Activated T-cell treated with anti-CD3 and anti-CD28 coated beads, Interleukin-2, amount 50 U/mL, for 72 hours (primary cell): ENCODE measurements at regions not wholly inside any gene's neighbourhood (a gene's known extent, or its start where the extent isn't known, plus 50 kb on each side); places are given as distances from the start of the nearest gene placed in this dataset.
"Not testable (repeated sequence)": the region's sequence is repeated elsewhere in the genome, so short reads cannot be mapped to it uniquely, and the experiment has no call there.

Experiments
- ATAC-seq, 2 donors: fragments of 150-1000 bp; cut with Tn5 transposase; replicated peaks in 1 of 2; 2 replicates each; pipeline ENCODE4 v1.10.0; 2021; ENCODE audit warnings: moderate library complexity in 2 of 2, mild to moderate bottlenecking in 1 of 2
- DNase-seq, 2 donors: peaks; one replicate each; pipeline ENCODE4 v3.0.0; 2021 to 2022; ENCODE audit warnings: mixed read lengths in 1 of 2
- H3K27ac Mint-ChIP-seq: one replicate; pipeline ENCODE4 v1.8.0; 2022; ENCODE audit warnings: mild to moderate bottlenecking, moderate library complexity, mixed read lengths
- H3K27me3 Mint-ChIP-seq: one replicate; pipeline ENCODE4 v1.8.0; 2022; ENCODE audit warnings: low read depth, mixed read lengths
- H3K36me3 Mint-ChIP-seq, 2 donors: one replicate each; pipeline ENCODE4 v1.8.0; 2022; ENCODE audit warnings: mixed read lengths in 2 of 2, mild to moderate bottlenecking in 1 of 2; ENCODE audit not compliant: insufficient read depth in 2 of 2
- H3K4me1 Mint-ChIP-seq: one replicate; pipeline ENCODE4 v1.8.0; 2022; ENCODE audit warnings: low read depth, mixed read lengths
- H3K4me3 Mint-ChIP-seq, 2 donors: one replicate each; pipeline ENCODE4 v1.8.0; 2022; ENCODE audit warnings: mild to moderate bottlenecking in 2 of 2, mixed read lengths in 2 of 2, moderate library complexity in 2 of 2
- H3K9me3 Mint-ChIP-seq, 2 donors: one replicate each; pipeline ENCODE4 v1.8.0; 2022; ENCODE audit warnings: mixed read lengths in 2 of 2

DNA sequence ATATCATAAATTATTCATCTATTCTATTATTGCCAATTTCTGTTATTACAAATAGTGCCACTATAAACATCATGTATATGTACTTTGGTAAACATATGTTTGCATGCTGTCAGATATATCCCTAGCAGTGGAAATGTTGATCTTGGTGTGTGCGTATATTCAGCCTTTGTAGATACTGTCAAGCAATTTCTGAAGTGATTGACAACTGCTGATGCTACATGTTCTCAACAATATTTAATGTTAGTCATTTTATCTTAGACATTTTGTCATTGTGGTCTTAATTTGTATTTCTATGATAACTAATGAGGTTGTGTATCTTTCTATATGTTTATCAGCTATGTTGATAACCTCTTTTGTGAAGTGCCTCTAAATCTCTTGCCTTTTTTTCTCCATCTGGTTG is 186.5 kb upstream of the NRG3 start:
- Mint-ChIP-seq H3K4me3 (no peak overlapping the region), H3K36me3 (no peaks in the 10 kb centered on the region), H3K27me3 (no peaks in the 10 kb centered on the region), H3K4me1 (no peaks in the 10 kb centered on the region), H3K27ac (no peak overlapping the region), H3K9me3 (peaks cover 2 to 7% of the 10 kb centered on the region in 2 donors)
- ATAC-seq = no peak
- DNase-seq = no peak

GRCh38 chr10:81696609-81697388 is 178.2 kb upstream of the NRG3 start:
- peaks cover 16 to 29% of the 10 kb centered on the region in 2 donors for H3K9me3 Mint-ChIP-seq
- DNase-seq = no peak
- peaks cover 0 to 2% of the 10 kb centered on the region in 2 donors for H3K36me3 Mint-ChIP-seq
- no peaks in the 10 kb centered on the region for H3K4me1 Mint-ChIP-seq
- H3K27ac Mint-ChIP-seq = no peak overlapping the region
- H3K4me3 Mint-ChIP-seq = no peak overlapping the region
- no peaks in the 10 kb centered on the region for H3K27me3 Mint-ChIP-seq
- no peak for ATAC-seq

- DNase-seq (no peak), ATAC-seq (no peak)
- Mint-ChIP-seq H3K4me3 (no peak overlapping the region), H3K4me1 (peaks cover 10% of the 10 kb centered on the region), H3K36me3 (no peaks in the 10 kb centered on the region), H3K27me3 (no peaks in the 10 kb centered on the region), H3K27ac (no peak overlapping the region), H3K9me3 (peaks cover 0 to 10% of the 10 kb centered on the region in 2 donors)
Measured at GRCh38 chr10:81704596-81704995, 170.4 kb upstream of the NRG3 start.

DNA sequence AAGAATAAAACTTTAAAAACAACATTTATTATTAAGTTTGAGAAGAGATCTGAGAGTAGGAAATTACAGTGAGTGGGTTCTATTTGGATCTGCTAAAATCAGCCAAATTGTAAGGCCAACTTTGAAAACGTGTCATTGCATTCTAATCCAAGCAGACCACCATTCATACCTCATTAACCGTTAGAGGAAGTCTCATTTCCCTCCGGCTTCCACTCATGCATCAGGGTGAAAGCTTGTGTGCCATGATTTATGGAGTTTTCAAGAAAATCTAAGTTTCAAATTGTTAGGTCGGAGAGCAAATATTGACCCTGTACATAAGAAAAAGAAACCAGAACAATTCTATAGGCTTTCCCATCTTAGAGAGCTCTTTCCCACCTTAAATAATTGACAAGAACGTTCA is 166.6 kb upstream of the NRG3 start:
- peaks cover 1 to 3% of the 10 kb centered on the region in 2 donors for H3K9me3 Mint-ChIP-seq
- H3K4me1 Mint-ChIP-seq = peaks cover 10% of the 10 kb centered on the region
- no peak for ATAC-seq
- DNase-seq = no peak
- H3K36me3 Mint-ChIP-seq = no peaks in the 10 kb centered on the region
- H3K27ac Mint-ChIP-seq = peak overlapping the region; percentile 86
- peak overlapping the region; percentile 21 to 59 for H3K4me3 Mint-ChIP-seq
- H3K27me3 Mint-ChIP-seq = no peaks in the 10 kb centered on the region

DNA sequence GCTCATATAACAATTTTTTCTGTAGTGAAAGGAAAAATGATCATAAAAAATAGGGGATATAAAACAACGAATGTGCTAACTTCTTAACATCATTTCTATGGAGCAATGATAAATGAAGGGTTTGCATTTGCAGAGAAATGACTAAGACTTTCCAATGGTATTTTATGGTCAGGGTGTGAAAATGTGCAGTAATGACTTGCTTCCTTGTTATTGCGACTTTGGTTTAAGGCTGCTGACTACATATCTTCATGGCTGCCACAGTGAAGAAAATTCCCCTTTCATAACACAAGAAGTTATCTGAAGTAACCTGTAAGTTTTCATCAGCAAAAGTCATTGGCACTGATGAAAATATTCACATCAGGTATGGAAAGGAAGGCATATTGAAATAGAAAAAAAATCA is 166.1 kb upstream of the NRG3 start:
- Mint-ChIP-seq H3K4me1 (peaks cover 10% of the 10 kb centered on the region), H3K27ac (peak overlapping the region; percentile 86), H3K36me3 (no peaks in the 10 kb centered on the region), H3K4me3 (peak overlapping the region in 1 of 2 donors; percentile 59), H3K9me3 (peaks cover 1 to 3% of the 10 kb centered on the region in 2 donors), H3K27me3 (no peaks in the 10 kb centered on the region)
- DNase-seq (no peak), ATAC-seq (peak; percentile 78 to 81)

- no peaks in the 10 kb centered on the region for H3K36me3 Mint-ChIP-seq
Measured at GRCh38 chr10:81722399-81722798, 152.6 kb upstream of the NRG3 start.

DNA sequence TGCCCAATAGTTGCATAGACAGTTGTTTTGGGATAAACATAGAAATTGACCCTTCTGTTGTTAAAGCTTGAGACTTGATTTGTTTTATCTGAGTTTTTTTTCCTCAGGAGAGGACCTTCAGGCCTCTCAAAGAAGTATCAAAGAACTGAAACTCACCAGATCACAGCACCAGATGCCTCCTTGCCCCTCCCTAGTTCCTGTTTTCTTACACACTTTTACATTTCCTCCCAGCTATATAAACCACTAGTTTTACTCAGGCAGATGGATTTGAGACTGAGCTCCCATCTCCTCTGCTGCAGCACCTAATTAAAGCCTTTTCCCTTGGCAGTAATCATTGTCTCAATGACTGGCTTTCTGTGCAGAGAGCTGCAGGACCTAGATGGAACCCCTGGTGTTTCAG is 150.6 kb upstream of the NRG3 start:
- ATAC-seq = no peak
- H3K27ac Mint-ChIP-seq = peak overlapping the region; percentile 88

More at GRCh38 chr10:81722399-81722798, 152.6 kb upstream of the NRG3 start:
- peaks cover 0 to 2% of the 10 kb centered on the region in 2 donors for H3K9me3 Mint-ChIP-seq
- H3K4me1 Mint-ChIP-seq = peaks cover 18% of the 10 kb centered on the region
- H3K27ac Mint-ChIP-seq = no peak overlapping the region
- H3K27me3 Mint-ChIP-seq = no peaks in the 10 kb centered on the region
- ATAC-seq = no peak
- no peak overlapping the region for H3K4me3 Mint-ChIP-seq
- no peak for DNase-seq

DNA sequence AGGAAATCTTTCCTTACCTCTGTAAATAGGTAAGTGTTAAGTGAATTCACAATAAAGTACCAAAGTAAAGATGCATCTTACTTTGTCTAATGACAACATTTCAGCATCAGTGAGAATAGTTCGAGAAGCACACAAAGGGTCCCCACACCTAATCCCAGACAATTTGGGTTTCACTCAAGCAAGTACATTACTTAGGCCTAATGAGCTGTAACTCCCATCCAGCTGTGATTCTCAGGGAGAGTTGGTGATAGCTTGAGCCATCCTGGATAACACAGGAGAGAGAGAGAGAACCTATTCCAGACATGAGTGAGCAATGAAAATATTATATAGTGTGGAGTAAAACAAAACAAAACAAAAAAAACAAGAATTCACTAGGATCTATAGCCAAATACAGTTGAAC is 149.1 kb upstream of the NRG3 start:
- Mint-ChIP-seq H3K4me1 (peaks cover 18% of the 10 kb centered on the region), H3K9me3 (peaks cover 0 to 2% of the 10 kb centered on the region in 2 donors), H3K36me3 (no peaks in the 10 kb centered on the region), H3K27ac (no peak overlapping the region), H3K27me3 (no peaks in the 10 kb centered on the region), H3K4me3 (no peak overlapping the region)
- ATAC-seq (no peak), DNase-seq (no peak)

More for the DNA sequence above, 150.6 kb upstream of the NRG3 start:
- no peaks in the 10 kb centered on the region for H3K27me3 Mint-ChIP-seq
- peaks cover 18% of the 10 kb centered on the region for H3K4me1 Mint-ChIP-seq
- H3K4me3 Mint-ChIP-seq = peak overlapping the region; percentile 1 to 51
- DNase-seq = no peak
- H3K36me3 Mint-ChIP-seq = no peaks in the 10 kb centered on the region
- peaks cover 0 to 2% of the 10 kb centered on the region in 2 donors for H3K9me3 Mint-ChIP-seq

DNA sequence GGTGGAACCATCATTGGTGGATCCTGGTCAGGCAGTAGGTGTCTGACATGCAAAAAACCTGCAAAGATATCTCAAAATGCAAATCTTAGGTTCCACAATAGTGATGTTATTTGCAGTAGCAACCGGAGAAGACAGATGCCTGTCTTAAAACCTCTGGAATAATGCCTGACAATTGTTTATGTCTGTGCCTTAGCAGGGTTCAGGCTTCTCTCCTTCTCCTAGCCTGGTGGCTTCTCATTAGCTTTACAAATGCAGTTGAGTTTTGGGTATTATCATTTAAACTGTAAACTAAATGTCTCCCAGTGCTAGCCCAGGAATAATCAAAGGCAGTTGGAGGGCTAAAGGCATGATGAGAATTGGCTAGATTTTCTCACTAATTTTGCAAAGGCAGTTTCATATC is 146.3 kb upstream of the NRG3 start:
- H3K36me3 Mint-ChIP-seq = no peaks in the 10 kb centered on the region
- no peak for DNase-seq
- no peaks in the 10 kb centered on the region for H3K27me3 Mint-ChIP-seq
- no peak for ATAC-seq
- H3K4me3 Mint-ChIP-seq = no peak overlapping the region
- H3K4me1 Mint-ChIP-seq = peaks cover 18% of the 10 kb centered on the region
- no peak overlapping the region for H3K27ac Mint-ChIP-seq
- H3K9me3 Mint-ChIP-seq = peaks cover 0 to 2% of the 10 kb centered on the region in 2 donors

- no peak for ATAC-seq
- no peak for DNase-seq
- Mint-ChIP-seq H3K4me1 (no peaks in the 10 kb centered on the region), H3K4me3 (no peak overlapping the region), H3K27me3 (no peaks in the 10 kb centered on the region), H3K36me3 (no peaks in the 10 kb centered on the region), H3K27ac (no peak overlapping the region), H3K9me3 (peaks cover 0 to 4% of the 10 kb centered on the region in 2 donors)
Measured at GRCh38 chr10:81730891-81731290, 144.1 kb upstream of the NRG3 start.

DNA sequence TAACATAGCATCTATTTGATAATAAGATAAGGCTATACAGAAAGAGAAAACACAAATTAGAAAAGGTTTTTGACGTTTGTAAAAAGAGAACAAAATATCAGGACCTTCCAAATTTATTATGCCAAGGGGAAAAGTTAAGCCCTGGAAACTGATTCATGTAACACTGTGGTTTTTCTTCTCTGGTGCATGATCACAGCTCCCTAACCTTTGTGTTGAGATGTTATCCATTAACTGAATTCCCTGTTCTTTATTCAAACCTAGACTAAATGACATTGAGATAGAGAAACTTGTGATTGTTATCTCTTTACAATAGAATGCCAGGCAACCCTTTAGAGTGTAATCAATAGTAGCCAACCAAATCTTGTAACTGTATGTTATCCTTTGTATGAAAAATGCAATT is 141.5 kb upstream of the NRG3 start:
- no peaks in the 10 kb centered on the region for H3K4me1 Mint-ChIP-seq
- no peak for ATAC-seq
- no peak overlapping the region for H3K4me3 Mint-ChIP-seq
- no peaks in the 10 kb centered on the region for H3K27me3 Mint-ChIP-seq
- H3K27ac Mint-ChIP-seq = no peak overlapping the region
- peaks cover 6% of the 10 kb centered on the region in 2 donors for H3K9me3 Mint-ChIP-seq
- H3K36me3 Mint-ChIP-seq = peaks cover 4% of the 10 kb centered on the region in 2 donors
- DNase-seq = no peak

- not testable (repeated sequence) for DNase-seq, H3K36me3 Mint-ChIP-seq, H3K27ac Mint-ChIP-seq, H3K9me3 Mint-ChIP-seq, H3K4me1 Mint-ChIP-seq, H3K27me3 Mint-ChIP-seq, ATAC-seq, H3K4me3 Mint-ChIP-seq
Measured at GRCh38 chr10:81735167-81735566, 139.8 kb upstream of the NRG3 start.

DNA sequence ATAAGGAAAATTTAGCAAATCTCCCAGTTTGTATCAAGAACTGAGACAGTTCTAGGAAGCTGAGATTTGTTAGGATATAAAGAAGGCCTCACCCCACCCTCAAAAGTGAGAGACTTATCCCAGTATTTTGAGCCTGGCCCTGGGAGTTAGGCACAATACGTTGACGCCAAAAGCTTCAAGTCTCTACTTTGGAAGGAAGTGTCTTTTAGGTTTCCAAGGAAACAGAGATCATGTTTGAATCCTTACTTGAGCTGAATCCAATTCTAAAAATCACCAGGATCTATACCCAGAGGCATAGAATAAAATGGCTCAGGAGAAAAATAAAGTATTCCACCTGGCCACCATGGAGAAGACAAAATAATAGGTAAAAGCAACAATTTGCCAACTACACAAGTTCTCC is 115.9 kb upstream of the NRG3 start:
- Mint-ChIP-seq H3K27ac (no peak overlapping the region), H3K36me3 (peaks cover 0 to 2% of the 10 kb centered on the region in 2 donors), H3K4me3 (no peak overlapping the region), H3K27me3 (no peaks in the 10 kb centered on the region), H3K4me1 (no peaks in the 10 kb centered on the region), H3K9me3 (peaks cover 2 to 3% of the 10 kb centered on the region in 2 donors)
- no peak for DNase-seq
- ATAC-seq = no peak

DNA sequence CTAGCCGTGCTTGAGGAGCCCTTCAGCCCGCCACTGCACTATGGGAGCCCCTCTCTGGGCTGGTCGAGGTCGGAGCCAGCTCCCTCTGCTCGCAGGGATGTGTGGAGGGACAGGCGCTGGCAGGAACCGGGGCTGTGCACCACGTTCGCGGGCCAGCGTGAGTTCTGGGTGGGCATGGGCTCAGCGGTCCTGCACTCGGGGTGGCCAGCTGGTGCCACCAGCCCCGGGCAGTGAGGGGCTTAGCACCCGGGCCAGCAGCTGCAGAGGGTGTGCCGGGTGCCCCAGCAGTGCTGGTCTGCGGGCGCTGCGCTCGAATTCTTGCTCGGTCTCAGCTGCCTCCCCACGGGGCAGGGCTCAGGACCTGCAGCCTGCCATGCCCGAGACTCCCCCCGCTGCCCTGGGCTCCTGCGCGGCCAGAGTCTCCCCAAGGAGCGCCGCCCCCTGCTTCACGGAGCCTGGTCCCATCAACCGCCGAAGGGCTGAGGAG is 90.8 kb upstream of the NRG3 start:
- Mint-ChIP-seq H3K27ac (no peak overlapping the region), H3K9me3 (peaks cover 3 to 7% of the 10 kb centered on the region in 2 donors), H3K4me3 (no peak overlapping the region), H3K4me1 (no peaks in the 10 kb centered on the region), H3K36me3 (no peaks in the 10 kb centered on the region), H3K27me3 (no peaks in the 10 kb centered on the region)
- ATAC-seq (no peak), DNase-seq (peak in 1 of 2 donors; percentile 0)
